BLaER1 (cell line): ENCODE measurements at regions not wholly inside any gene's neighbourhood (a gene's known extent, or its start where the extent isn't known, plus 50 kb on each side); places are given as distances from the start of the nearest gene placed in this dataset.
"Not testable (repeated sequence)": the region's sequence is repeated elsewhere in the genome, so short reads cannot be mapped to it uniquely, and the experiment has no call there.

Experiments
- H3K27ac ChIP-seq: shearing (Covaris generic); formaldehyde crosslinking; 2 replicates; pipeline ENCODE4 v1.8.1; 2022
- H3K27me3 ChIP-seq: shearing (Covaris generic); formaldehyde crosslinking; 2 replicates; pipeline ENCODE4 v1.8.1; 2022
- H3K36me3 ChIP-seq: shearing (Covaris generic); formaldehyde crosslinking; 2 replicates; pipeline ENCODE4 v1.8.1; 2022
- H3K4me1 ChIP-seq: shearing (Covaris generic); formaldehyde crosslinking; 2 replicates; pipeline ENCODE4 v1.8.1; 2022
- H3K4me2 ChIP-seq: shearing (Covaris generic); formaldehyde crosslinking; 2 replicates; pipeline ENCODE4 v1.8.1; 2022
- H3K4me3 ChIP-seq: shearing (Covaris generic); formaldehyde crosslinking; 2 replicates; pipeline ENCODE4 v1.8.1; 2022
- H3K9ac ChIP-seq: shearing (Covaris generic); formaldehyde crosslinking; 2 replicates; pipeline ENCODE4 v1.8.1; 2022
- H3K9me3 ChIP-seq: shearing (Covaris generic); formaldehyde crosslinking; 2 replicates; pipeline ENCODE4 v1.8.1; 2022
- H4K20me1 ChIP-seq: shearing (Covaris generic); formaldehyde crosslinking; 2 replicates; pipeline ENCODE4 v1.8.1; 2022
- Cebpa-rat ChIP-seq: shearing (Covaris generic); IDR thresholded peaks from 2 replicates; pipeline ENCODE4 v1.8.1; 2022

DNA sequence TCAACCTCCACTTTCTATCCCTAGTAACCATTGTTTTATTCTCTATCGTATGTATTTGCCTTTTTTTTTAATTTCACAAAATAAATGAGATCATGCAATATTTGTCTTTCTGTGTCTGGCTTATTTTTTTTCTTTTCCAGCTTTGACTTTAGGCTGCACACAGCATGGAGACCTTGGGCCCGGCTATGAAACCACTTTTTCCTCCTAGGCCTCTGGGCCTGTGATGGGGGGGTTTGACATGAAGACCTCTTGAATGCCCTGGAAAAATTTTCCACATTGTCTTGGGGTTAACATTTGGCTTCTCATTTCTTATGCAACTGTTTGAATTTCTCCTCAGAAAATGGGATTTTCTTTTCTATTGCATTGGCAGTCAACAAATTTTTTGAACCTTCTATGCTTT, 100.2 kb upstream of the BTG3 start:
- Histone ChIP-seq H3K9ac (no peak overlapping the region), H3K4me2 (no peak overlapping the region), H3K4me1 (no peaks in the 10 kb centered on the region), H3K4me3 (no peak overlapping the region), H3K27ac (no peak overlapping the region), H3K27me3 (no peaks in the 10 kb centered on the region), H3K36me3 (no peaks in the 10 kb centered on the region), H4K20me1 (no peaks in the 10 kb centered on the region), H3K9me3 (peaks cover 18% of the 10 kb centered on the region)
- no peak for TF ChIP-seq Cebpa-rat

- Histone ChIP-seq H4K20me1 (no peaks in the 10 kb centered on the region), H3K27ac (no peak overlapping the region), H3K27me3 (no peaks in the 10 kb centered on the region), H3K9ac (no peak overlapping the region), H3K9me3 (peaks cover 15% of the 10 kb centered on the region), H3K4me3 (no peak overlapping the region), H3K4me1 (no peaks in the 10 kb centered on the region), H3K36me3 (no peaks in the 10 kb centered on the region), H3K4me2 (no peak overlapping the region)
- no peak for TF ChIP-seq Cebpa-rat
These were observed 99.2 kb upstream of the BTG3 start for GRCh38 chr21:17711896-17712295.

- no peaks in the 10 kb centered on the region for H3K4me1 ChIP-seq
- no peak overlapping the region for H3K4me2 ChIP-seq
- H3K4me3 ChIP-seq: no peak overlapping the region
- no peak overlapping the region for H3K9ac ChIP-seq
- H3K27ac ChIP-seq: no peak overlapping the region
- no peaks in the 10 kb centered on the region for H3K27me3 ChIP-seq
- peaks cover 11% of the 10 kb centered on the region for H3K9me3 ChIP-seq
- H4K20me1 ChIP-seq: no peaks in the 10 kb centered on the region
- no peak for TF ChIP-seq Cebpa-rat
- H3K36me3 ChIP-seq: no peaks in the 10 kb centered on the region
These were observed 96.5 kb upstream of the BTG3 start for GRCh38 chr21:17709266-17709611.

DNA sequence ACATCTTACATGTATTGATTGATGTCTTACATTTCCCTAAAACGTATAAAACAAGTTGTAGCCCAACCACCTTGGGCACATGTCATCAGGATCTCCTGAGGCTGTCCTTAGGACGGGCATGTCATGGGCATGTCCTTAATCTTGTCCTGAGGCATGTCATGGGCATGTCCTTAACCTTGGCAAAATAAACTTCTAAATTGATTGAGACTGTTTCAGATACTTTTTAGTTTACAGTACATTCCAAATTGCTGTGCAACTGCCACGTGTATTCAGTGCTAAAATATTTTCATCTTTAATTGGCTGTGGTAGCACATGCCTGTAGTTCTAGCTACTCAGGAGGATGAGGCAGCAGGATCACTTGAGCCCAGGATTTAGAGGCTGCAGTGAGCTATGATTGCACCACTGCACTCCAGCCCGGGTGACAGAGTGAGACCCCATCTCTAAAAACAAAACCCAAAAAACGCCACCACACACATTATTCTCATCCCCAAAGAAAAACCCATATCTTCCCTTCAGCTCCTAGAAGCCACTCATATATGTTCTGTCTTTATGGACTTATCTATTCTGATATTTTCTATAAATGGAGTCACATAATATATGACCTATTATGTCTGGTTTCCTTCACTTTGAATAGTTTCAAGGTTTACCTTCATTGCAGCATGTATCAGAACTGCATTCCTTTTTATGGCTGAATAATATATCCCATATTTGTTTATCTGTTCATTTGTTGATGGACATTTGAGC, 96.0 kb upstream of the BTG3 start:
- H3K27me3 ChIP-seq: no peaks in the 10 kb centered on the region
- H3K4me1 ChIP-seq: no peaks in the 10 kb centered on the region
- H3K36me3 ChIP-seq: no peaks in the 10 kb centered on the region
- no peaks in the 10 kb centered on the region for H4K20me1 ChIP-seq
- H3K4me3 ChIP-seq: no peak overlapping the region
- H3K9ac ChIP-seq: no peak overlapping the region
- no peak overlapping the region for H3K4me2 ChIP-seq
- H3K9me3 ChIP-seq: peaks cover 11% of the 10 kb centered on the region
- H3K27ac ChIP-seq: no peak overlapping the region
- TF ChIP-seq Cebpa-rat: no peak

DNA sequence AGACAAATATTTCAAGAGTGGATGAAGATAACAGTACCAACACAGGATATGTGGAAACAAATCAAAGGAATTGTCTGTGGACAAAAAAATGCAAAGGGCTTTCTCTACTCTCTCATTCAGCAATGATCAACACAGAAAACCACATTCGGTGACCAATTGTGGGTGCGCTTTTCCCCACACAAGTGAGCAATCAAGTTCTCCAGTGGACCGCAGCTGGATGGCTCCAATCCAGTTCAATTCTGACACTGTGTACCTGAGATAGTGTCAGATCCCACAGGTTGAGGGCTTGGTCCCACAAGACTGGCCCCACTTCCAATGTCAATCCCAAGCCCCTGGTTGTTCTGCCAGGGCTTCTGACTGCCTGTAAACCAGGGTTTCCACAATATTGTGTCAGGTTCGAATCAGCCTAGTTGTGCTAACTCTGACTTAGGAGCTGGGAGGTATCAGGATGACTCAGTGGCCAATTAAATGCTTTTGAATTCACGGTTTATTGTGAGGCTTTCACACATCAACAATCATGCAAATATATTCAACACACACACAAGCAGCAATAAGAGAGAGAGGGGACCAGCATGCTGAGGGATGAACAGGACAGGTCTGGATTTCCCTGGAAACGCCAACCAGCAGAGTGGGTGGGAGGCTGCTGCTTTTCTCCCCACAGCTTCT, 87.0 kb upstream of the BTG3 start:
- Histone ChIP-seq H3K9me3 (no peaks in the 10 kb centered on the region), H4K20me1 (no peaks in the 10 kb centered on the region), H3K4me1 (no peaks in the 10 kb centered on the region), H3K36me3 (no peaks in the 10 kb centered on the region), H3K4me3 (no peak overlapping the region), H3K27ac (no peak overlapping the region), H3K9ac (no peak overlapping the region), H3K4me2 (no peak overlapping the region), H3K27me3 (no peaks in the 10 kb centered on the region)
- no peak for TF ChIP-seq Cebpa-rat

GRCh38 chr21:17697473-17697872, 84.8 kb upstream of the BTG3 start:
- no peaks in the 10 kb centered on the region for H4K20me1 ChIP-seq
- H3K36me3 ChIP-seq: no peaks in the 10 kb centered on the region
- no peak overlapping the region for H3K4me3 ChIP-seq
- H3K9ac ChIP-seq: no peak overlapping the region
- H3K4me2 ChIP-seq: no peak overlapping the region
- no peak overlapping the region for H3K27ac ChIP-seq
- no peaks in the 10 kb centered on the region for H3K9me3 ChIP-seq
- TF ChIP-seq Cebpa-rat: no peak
- H3K27me3 ChIP-seq: no peaks in the 10 kb centered on the region
- no peaks in the 10 kb centered on the region for H3K4me1 ChIP-seq

- H4K20me1 ChIP-seq, H3K27me3 ChIP-seq, H3K27ac ChIP-seq, H3K9ac ChIP-seq, H3K4me1 ChIP-seq, H3K4me2 ChIP-seq, H3K4me3 ChIP-seq, H3K9me3 ChIP-seq, H3K36me3 ChIP-seq: not testable (repeated sequence)
These were observed 81.7 kb upstream of the BTG3 start for GRCh38 chr21:17694416-17694815.

DNA sequence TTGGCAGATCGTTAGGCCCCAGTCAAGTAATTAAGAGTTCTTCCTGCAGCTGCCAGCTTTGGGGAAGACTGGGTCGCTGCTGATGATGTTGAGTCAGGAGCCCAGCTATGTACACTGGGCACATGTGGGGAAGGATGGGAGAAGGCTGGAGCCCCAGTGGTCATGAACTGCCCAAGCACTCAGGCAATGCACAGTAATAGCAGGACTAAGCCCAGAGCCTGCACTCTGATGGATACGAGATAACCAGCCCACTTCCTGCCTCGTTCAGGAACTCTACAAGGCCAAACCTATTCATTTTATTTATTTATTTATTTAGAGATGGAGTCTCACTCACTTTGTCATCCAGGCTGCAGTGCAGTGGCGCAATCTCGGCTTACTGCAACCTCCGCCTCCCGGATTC, 81.1 kb upstream of the BTG3 start:
- H3K9ac ChIP-seq: no peak overlapping the region
- no peaks in the 10 kb centered on the region for H3K9me3 ChIP-seq
- no peak overlapping the region for H3K27ac ChIP-seq
- no peaks in the 10 kb centered on the region for H3K4me1 ChIP-seq
- no peaks in the 10 kb centered on the region for H3K36me3 ChIP-seq
- H3K4me3 ChIP-seq: no peak overlapping the region
- H3K4me2 ChIP-seq: no peak overlapping the region
- H4K20me1 ChIP-seq: no peaks in the 10 kb centered on the region
- TF ChIP-seq Cebpa-rat: no peak
- H3K27me3 ChIP-seq: no peaks in the 10 kb centered on the region

- Histone ChIP-seq H3K36me3 (no peaks in the 10 kb centered on the region), H3K4me3 (no peak overlapping the region), H3K9me3 (no peaks in the 10 kb centered on the region), H3K4me2 (no peak overlapping the region), H3K9ac (no peak overlapping the region), H4K20me1 (no peaks in the 10 kb centered on the region), H3K4me1 (no peaks in the 10 kb centered on the region), H3K27ac (no peak overlapping the region), H3K27me3 (no peaks in the 10 kb centered on the region)
- TF ChIP-seq Cebpa-rat: no peak
These were observed 77.4 kb upstream of the BTG3 start for GRCh38 chr21:17690078-17690494.

- H3K9me3 ChIP-seq: no peaks in the 10 kb centered on the region
- H3K36me3 ChIP-seq: no peaks in the 10 kb centered on the region
- no peak overlapping the region for H3K9ac ChIP-seq
- H3K4me1 ChIP-seq: no peaks in the 10 kb centered on the region
- H3K4me2 ChIP-seq: no peak overlapping the region
- no peak overlapping the region for H3K27ac ChIP-seq
- H4K20me1 ChIP-seq: no peaks in the 10 kb centered on the region
- no peaks in the 10 kb centered on the region for H3K27me3 ChIP-seq
- no peak overlapping the region for H3K4me3 ChIP-seq
- TF ChIP-seq Cebpa-rat: no peak
These were observed 76.5 kb upstream of the BTG3 start for GRCh38 chr21:17688912-17689874.
